GM21515 (cell line): ENCODE measurements at regions not wholly inside any gene's neighbourhood (a gene's known extent, or its start where the extent isn't known, plus 50 kb on each side); places are given as distances from the start of the nearest gene placed in this dataset.

ENCODE experiments used
- ATAC-seq: cut with Tn5 transposase; IDR thresholded peaks from one replicate; pipeline ENCODE4 v1.9.1; 2021; ENCODE audit not compliant: unreplicated experiment

DNA sequence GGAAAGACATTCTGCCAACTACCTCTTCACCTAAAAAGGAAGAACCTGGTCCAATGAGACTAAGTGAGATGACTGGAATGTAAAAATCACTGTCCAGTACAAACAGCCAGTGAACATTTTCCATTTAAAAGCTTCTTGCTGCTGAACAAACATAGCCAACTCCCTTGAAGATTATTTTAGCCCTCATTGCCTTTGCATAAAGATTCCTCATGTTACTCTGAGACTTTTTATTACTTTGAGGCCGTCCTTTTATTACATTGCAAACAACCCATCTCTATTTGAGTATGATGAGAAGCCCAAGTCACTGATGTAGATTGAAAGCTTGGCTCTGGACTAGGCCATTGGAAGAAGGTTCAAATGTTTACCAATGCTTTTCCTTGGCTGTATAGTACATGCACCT is 649.8 kb downstream of the CETN3 start:
- no peak for ATAC-seq

DNA sequence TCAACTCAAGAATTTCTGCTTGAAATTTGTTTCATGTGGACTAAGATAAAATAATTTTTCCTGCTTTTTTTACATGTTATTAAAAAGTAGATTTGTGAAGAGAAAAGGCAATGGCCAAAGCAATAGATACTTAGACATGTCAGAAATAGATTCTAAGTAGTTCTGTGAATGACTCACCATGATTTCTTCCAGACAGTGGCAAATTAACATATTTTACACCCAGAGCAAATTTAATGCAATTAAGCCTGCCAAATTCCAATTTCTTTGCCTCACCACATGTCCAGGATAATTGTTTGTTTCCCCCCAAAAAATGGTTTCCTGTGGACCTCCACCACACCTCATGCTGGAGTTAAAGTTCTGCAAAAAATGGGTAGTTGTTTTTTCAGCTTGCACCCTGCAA is 651.4 kb downstream of the CETN3 start:
- ATAC-seq, result no peak

DNA sequence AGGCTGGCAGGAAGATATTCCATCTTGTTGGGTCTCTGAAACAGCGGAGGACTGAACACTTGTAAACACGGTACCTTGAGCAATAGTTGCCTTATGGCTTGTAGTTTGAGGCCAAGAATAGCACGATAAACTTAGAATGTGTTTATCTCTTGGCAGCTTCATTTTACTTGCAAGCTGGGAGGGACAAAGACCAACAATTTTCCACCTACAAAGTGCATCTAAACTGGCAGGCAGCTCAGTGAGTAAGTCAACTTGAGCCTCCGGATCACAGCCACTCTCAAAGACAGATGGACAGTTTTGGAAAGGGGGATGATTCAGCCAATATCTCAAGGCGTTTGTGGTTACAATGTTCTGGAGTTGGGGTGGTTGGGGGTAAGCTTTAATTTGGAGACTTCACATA is 652.6 kb downstream of the CETN3 start:
- ATAC-seq, result no peak

DNA sequence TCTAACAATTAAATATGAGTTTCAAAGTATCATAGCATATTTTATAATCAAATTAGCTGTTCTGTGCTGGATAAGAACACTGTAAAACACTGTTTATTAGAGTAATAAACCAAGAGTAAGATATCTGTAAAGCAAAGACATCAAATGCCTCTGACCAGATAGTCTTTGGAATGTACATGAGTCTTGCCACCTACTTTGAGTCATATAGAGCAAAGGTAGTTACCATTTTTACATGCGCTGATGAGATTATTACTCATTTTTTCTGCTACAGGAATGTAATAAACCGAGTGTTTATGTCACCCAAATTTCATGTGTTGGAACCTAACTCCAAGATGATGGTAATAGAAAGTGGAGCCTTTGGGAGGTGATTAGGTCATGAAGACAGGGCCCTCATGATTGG is 654.5 kb downstream of the CETN3 start:
- ATAC-seq, result no peak

DNA sequence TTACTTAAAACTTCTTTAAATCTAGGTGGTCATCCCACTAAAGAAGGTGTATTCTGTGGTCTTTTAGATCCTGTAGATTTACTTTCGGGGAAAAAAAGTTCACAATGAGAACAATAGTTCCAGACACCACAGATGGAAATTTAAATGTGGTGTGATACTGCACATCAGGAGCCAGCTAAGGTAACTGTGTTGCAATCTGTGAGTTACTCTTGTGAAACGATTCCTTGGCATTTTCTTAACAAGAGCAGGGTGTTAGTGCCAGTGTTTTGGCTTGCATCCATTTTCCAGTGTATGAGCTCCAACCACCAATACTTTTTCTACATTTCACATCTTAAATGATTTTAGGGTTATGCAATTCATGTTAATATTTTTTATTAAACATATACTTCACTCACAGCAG is 674.5 kb downstream of the CETN3 start:
- ATAC-seq, result no peak

DNA sequence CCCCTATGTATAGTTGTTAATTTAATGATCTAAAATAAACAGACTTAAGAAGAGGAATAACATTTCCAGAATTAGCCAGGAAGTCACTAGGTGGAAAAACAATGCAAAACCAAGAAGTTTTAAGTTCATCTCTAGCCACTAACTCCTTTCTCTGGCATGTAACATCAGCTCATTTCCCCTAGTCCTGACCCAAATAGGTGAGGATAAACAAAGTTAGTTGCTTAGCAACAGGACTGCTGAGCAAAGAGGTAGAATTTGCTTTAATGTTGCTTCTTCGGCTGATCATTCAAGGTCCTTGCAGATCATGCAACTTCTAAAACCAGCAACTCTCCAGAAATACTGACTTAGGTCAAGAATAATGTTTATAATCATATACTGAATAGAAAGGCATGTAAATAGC is 675.8 kb downstream of the CETN3 start:
- no peak for ATAC-seq

DNA sequence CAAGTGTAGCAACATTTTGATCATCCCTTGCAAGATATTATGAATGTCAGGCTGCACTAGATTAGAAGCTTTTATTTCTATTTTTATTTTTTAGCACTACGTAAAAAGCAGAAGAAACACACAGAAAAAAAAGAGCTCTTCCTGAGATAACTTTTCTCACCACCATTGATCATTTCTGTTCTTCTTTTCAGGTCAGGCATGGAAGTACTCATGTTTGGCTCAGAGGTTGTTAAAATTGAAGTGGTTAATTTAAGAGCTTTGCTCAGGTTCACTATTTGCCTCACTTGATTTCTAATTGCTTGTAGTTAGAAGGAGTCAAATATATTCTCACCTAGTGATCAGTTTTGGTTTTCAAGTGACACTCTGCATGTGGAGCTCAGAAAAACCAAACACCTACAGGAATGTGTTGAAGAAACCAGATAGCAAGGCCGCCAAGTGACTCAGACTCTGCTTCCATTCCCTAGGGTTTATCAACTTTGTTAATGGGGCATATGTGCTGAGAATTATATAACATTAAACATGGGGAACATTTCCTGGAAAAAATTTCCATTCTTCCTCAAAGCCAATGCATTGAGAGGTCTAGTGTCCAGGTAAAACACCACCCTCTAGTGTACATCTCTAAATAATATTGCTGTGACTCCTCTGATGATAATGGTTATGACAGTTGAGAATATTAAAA is 679.8 kb downstream of the CETN3 start:
- ATAC-seq, result no peak

DNA sequence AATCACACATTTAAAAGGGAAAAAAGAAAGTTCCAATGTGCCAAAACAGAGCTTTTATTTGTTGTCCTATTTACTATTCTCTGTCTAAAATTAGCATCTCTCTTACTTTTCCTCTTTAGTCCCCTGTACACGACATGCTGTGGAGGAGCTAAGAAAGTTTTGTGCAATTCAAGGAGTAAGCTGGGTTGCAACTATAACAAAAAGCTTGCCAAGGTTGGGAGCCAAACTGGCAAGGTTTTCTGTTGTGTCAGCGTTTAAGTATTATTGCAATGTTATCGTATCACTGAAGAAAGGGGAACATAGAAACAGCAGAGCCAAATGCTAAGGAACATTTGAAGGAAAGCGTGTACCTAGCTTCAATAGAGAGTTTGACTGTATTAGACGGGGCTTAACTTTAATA is 680.8 kb downstream of the CETN3 start:
- no peak for ATAC-seq

DNA sequence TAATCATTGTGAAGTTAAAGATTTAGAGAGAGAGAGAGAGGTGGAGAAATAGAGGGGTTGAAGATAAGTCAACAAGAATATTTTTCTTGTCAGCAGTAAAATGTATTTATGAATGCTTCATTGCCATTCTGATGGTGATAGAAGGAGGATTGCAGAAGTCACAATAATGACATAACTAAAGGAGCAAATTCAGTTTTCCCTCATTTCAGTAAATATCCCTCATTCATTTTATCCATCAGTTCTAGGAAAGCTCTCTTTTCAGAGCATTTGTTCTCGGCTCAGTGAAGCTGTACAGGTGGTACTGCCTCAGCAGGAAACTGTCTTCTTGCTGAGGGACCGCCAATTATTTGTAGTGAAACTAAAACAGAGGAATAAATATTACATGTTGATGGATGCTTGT is 681.4 kb downstream of the CETN3 start:
- no peak for ATAC-seq

DNA sequence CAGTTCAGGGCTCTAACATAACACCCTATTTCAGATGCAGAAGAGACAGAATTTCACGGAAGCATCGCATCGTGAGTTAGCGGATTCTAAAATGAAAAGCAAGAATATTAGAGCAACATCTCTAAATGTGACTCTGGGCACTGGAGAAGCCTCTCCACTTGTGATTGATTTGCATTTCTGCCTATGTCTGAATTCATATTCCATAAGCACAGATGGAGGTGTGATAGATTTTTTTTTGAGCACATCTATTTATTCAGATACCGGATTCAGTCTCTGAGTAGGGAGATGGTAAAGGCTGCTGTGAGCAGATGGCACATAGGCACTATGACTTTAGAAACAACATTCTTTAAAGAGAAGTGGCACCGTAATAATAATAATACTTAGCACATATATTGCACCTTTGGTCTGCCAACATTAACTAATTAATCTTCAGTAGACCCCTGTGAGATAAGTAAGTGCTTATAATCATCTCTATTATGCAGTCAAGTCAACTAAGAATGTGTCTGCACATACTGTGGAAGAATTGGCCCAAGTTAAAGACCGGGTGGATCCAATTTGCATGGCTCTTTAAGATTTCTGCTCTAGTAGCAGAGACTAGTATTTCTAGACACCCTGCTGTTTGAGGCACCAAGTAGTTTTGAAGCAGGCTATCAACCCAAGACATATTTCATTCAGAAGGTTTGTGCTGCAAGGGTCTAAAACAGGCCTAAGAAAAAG is 685.0 kb downstream of the CETN3 start:
- no peak for ATAC-seq

DNA sequence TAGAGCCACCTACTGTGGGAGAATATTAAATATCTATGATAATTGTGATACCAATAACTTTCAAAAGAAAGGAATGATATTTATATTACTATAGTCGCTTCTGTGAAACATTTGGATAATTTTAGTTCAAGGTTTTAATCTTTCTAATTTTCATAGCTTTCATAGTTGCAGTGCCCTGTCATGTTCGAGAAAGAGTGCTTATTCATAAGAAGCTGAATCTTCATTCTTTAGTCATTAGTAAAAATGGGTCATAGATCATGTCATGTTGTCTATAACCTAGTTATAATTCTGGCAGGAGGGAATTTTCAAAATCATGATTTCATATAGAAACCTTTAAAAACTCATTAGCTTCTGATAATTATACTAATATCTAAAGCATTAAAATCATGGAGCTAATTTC is 685.6 kb downstream of the CETN3 start:
- ATAC-seq, result no peak

DNA sequence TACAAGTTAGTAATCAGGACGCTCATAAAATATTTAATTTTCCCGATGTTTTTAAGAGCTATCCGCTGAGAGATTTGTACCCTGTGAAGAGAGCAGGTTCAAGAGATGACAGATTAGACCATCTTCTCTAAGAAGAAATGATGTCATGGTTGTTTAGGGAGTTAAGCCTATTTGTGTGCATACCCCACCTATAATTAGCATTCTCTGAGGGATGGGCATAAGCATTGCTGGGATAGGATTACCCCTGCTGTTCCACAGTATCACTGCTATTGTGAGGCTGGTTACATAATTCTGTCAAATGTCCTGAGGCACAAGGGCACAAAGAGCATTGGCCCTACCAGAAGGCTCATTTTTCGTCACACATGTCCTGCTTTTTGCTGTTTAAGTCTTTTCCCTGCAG is 687.0 kb downstream of the CETN3 start:
- no peak for ATAC-seq

DNA sequence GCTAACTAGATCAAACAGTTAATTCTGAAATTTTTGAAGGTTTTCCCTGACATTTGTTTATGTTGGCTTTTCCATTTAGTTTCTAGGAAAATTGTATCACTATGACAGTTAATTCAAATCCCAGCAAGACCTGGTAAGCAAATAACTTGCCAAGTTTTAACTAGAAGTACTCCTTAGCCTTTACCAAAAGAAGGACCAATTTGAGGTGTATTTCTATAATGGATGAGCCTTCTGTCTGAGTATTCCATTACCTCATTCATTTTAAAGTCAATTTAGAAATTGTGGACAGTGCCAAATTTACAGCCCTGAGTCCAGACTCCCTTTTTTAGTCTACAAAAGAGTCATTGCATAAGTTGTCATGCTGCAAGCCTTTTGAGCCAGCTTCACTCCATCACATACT is 687.6 kb downstream of the CETN3 start:
- ATAC-seq, result no peak

DNA sequence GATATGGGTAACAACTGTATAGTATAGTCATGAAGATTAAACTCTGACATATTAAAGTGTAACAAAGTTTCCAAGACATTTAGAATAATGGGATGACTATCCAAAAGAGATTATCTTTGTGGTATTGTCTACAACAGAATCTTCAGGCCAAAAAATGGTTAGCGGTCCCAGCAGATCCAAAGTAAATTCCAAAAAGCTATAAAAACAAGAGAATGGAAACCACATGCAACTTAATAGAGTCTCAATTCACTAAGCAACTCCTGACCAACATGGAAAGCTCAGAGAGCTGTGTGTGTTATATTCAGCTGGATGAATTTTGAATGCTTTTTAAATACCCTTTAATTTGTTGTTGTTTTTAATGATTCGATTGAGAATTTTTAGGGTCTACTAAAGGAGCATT is 688.2 kb downstream of the CETN3 start:
- ATAC-seq, result no peak

DNA sequence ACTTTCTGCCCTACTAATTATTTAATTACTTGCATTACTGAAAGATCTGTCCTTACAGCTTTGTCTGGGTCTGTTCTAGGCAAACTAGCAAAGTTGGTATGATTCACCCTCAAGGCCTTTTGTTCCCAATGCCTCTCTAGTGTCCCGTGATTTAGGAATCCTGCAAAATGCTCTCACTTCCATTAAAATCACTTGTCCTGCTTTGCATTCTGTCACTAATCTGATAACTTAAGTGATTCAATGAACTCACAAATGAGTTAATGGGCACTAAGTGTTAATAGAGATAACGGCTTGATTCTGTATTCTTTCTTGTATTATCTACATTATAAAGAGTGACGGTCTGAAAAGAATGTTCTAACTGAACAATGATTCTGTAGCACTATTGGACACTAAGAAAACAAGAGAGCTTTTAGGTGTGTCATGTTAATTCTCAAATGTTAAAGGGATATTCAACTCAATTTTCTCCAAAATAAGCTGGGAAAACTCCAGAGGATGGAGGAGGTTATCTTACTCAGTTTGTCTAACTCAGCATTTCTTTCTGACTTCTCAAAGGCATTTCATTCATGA is 697.3 kb downstream of the CETN3 start:
- no peak for ATAC-seq

DNA sequence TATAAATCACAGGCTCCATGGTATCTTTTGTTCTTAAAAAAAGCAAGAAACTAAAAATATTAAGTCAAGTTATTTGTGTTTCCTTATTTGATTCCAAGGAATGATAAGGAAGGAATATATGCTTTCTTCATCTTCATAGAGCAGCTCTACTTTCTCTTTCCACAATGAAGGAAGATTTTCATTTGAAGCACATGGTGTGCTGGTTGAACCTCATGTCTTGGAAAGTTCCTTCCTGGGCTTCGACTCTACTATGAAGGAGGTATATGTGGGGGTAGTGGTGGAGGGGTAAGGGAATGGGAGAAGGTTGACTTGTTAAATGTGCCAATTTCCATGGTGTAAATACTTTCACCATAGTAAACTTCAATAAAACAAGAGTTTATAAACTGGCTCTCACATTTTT is 698.0 kb downstream of the CETN3 start:
- ATAC-seq, result no peak

DNA sequence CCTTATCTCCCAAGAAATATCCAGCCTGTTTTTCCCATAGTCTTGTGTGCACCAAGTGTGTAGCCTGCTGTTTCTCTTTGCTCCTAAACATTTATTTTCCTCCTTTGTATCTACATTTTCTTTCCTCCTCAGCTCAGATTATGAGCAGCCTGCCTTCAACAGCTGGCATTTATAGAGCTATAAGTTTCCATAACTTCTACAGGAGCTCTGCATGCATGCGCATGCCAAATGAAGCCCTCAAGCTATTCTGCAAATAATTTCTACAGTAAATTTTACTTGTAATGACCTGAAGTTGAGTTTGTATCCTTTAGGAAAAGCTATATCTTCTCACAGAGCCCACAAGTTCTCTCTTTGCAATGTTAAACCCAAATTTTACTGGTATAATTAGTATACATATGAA is 699.5 kb downstream of the CETN3 start:
- ATAC-seq, result no peak

DNA sequence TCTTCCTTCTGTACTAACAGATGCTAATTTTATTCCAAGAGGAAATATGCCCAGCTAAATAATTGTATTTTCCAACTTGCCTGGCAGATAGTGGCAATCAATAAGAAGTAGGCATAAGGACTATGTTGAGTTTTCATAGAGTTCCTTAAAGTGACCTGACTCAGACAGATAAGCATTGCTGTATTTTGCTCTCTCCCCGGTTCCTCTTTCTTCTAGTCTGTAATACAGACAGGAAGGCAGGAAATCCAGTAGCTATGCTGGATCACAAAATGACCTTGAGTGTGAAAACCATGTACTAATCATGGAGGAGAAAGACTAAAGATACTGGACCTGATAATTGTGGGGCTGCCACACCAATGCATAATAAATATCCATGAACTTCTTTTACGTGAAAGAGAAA is 701.7 kb downstream of the CETN3 start:
- ATAC-seq, result no peak

DNA sequence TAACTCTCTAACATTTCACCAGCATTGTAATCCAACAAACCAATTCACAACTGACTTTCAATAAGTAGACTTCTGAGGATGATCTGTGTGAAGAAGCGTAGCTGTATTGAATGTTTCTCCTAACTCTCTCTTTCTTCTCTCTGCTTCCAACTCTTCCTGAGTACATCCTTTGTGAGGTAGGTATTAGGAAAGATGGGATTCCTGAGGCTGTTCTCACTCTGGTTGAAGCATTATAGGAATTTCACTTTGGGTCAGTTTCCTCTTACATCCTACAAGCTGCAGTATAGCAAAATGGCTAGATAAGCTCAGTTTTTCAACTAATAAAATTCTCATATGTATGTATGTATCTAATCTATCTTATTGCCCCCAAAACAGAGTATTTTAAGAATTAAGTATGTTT is 702.8 kb downstream of the CETN3 start:
- no peak for ATAC-seq

DNA sequence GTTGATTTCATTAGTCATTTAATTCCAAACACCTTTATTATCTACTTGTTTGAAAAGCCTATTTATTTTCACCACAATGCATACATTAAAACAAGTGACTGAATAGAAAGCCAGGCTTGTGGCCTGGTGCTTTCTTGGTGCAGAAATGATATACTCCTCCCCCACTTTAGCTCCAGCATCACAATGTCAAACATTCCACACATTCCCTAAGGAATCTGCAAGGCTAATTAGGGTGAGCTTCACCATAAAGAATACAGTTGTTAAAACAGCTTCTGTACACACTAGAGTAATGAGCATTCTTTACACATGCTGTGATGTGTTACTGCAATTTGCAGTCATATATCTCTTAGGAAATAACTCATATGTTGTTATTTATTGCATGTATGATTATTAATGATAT is 705.7 kb downstream of the CETN3 start:
- no peak for ATAC-seq

DNA sequence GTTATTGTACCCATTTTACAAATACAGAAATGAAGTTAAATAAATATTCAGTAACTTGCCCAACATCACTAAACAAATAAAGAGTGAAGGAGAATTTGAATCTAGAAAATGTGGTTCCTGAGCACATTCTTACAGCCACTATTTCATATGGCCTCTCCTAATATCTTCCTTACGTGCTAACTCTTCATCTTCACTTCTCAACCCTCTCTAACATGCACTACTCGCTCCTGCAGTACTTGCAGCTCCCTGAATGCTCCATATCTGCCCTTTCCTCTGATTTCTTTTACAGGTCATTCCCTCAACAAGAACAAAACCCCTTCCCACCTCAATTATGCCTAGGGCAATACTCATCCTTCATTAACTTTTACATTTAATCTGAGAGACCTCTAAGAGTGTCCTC is 711.5 kb downstream of the CETN3 start:
- no peak for ATAC-seq

DNA sequence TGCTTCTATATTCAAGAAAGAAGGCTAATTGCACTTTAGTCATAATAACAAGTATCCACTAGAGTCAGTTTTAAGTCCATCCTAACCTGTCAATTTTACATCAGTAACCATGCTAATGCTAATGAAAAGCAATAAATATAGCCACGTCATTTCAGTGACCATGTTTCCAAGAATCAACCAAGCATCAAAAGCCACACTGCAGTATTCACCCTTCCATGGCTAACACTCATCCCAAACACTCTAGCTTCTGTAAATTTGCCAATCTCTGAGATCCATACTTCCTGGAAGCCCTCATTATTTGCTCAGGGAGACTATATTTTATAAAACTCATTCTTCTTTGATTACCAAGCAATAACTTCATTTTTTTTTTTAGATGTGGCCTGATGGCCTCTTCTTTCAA is 712.0 kb downstream of the CETN3 start:
- no peak for ATAC-seq

DNA sequence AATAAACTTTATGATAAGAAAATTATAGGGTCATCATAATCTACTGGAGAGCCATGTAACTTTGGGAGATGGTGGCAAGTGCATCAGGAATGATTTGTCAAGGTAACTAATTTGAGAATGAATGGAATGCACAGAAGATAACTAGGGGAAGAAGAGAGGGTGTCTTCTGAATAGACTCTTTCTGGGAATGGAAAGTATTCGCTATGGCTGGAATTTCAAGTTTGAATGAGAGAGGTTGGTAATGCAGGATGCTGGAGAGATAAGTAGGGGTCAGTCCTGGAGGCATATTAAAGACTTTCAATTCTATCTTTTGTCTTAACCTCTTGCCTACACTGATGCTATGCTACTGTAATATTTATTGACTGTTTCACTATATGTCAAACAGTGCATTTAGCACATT is 714.2 kb downstream of the CETN3 start:
- ATAC-seq, result no peak
